OCI-LY7 (cell line): ENCODE measurements at regions not wholly inside any gene's neighbourhood (a gene's known extent, or its start where the extent isn't known, plus 50 kb on each side); places are given as distances from the start of the nearest gene placed in this dataset.

ENCODE experiments used
- BruUV-seq: library from RNA; stranded (reverse); fragments of 400-500 nt; replicated peaks from 2 replicates; lab custom pipeline; 2021; lab: Mats Ljungman, UMichigan
- CTCF ChIA-PET: fragments of 300-600 bp; sonication (Branson Sonifier 250); formaldehyde crosslinking; loops from one replicate; lab custom pipeline; 2022; ENCODE audit warnings: antibody characterized with exemption; ENCODE audit not compliant: unreplicated experiment; lab: Charles Lee
- POLR2A ChIA-PET: fragments of 300-600 bp; sonication (Branson Sonifier 250); formaldehyde crosslinking; loops from one replicate; lab custom pipeline; 2022; ENCODE audit warnings: antibody characterized with exemption; lab: Charles Lee
- DNase-seq: peaks from one replicate; pipeline ENCODE4 v3.0.0-alpha.2; 2015; ENCODE audit warnings: low spot score
- H2AFZ ChIP-seq: fragments of 200-600 bp; sonication (generic), shearing (Covaris generic); 2 replicates; pipeline ENCODE4 v1.6.1; 2014; ENCODE audit warnings: mild to moderate bottlenecking, antibody characterized with exemption, low read length, moderate library complexity
- H3K27ac ChIP-seq: fragments of 200-600 bp; sonication (generic); 2 replicates; pipeline ENCODE4 v1.5.1; 2014; ENCODE audit warnings: mixed run types, low read depth, mild to moderate bottlenecking, moderate library complexity, low read length, inconsistent platforms; ENCODE audit not compliant: poor library complexity, severe bottlenecking
- H3K36me3 ChIP-seq: fragments of 200-600 bp; sonication (generic); 2 replicates; pipeline ENCODE4 v1.6.1; 2014; ENCODE audit warnings: mild to moderate bottlenecking, antibody characterized with exemption, low read length, moderate library complexity, mixed read lengths; ENCODE audit not compliant: insufficient read depth
- H3K4me1 ChIP-seq: fragments of 200-600 bp; sonication (generic); 2 replicates; pipeline ENCODE4 v1.5.1; 2014; ENCODE audit warnings: mild to moderate bottlenecking, low read length; ENCODE audit not compliant: insufficient read depth, poor library complexity, severe bottlenecking
- H3K4me2 ChIP-seq: fragments of 200-600 bp; sonication (generic); 2 replicates; pipeline ENCODE4 v1.6.1; 2014; ENCODE audit warnings: mild to moderate bottlenecking, low read length
- H3K4me3 ChIP-seq: fragments of 200-600 bp; sonication (generic); 2 replicates; pipeline ENCODE4 v1.5.1; 2014; ENCODE audit warnings: mild to moderate bottlenecking, low read depth, low read length; ENCODE audit not compliant: poor library complexity, severe bottlenecking
- H3K79me2 ChIP-seq: fragments of 200-600 bp; sonication (generic); 2 replicates; pipeline ENCODE4 v1.6.1; 2016; ENCODE audit warnings: low read depth, mild to moderate bottlenecking, low read length, moderate library complexity, mixed read lengths; ENCODE audit not compliant: insufficient read depth
- H3K9me2 ChIP-seq: fragments of 200-600 bp; sonication (generic); 2 replicates; pipeline ENCODE4 v1.6.1; 2016; ENCODE audit warnings: mild to moderate bottlenecking, low read length, mixed read lengths; ENCODE audit not compliant: insufficient read depth
- H3K9me3 ChIP-seq: fragments of 200-600 bp; sonication (generic); 2 replicates; pipeline ENCODE4 v1.6.1; 2014; ENCODE audit warnings: mild to moderate bottlenecking, mixed run types, low read length, mixed read lengths
- H4K20me1 ChIP-seq: fragments of 200-600 bp; sonication (generic); 2 replicates; pipeline ENCODE4 v1.6.1; 2014; ENCODE audit warnings: mild to moderate bottlenecking, antibody characterized with exemption, low read length, moderate library complexity, mixed read lengths; ENCODE audit not compliant: insufficient read depth
- CTCF ChIP-seq: fragments of 200-600 bp; sonication (generic); conservative IDR thresholded peaks from 2 replicates; pipeline ENCODE4 v1.5.1; 2014; ENCODE audit warnings: mild to moderate bottlenecking, antibody characterized with exemption, low read length, moderate library complexity, mixed read lengths
- EZH2phosphoT487 ChIP-seq: fragments of 200-600 bp; sonication (generic); IDR thresholded peaks from 2 replicates; pipeline ENCODE4 v1.6.1; 2018; ENCODE audit warnings: low read depth, borderline replicate concordance, mild to moderate bottlenecking, mixed run types, antibody characterized with exemption, low read length, moderate library complexity, mixed read lengths
- intact Hi-C: fragments of 100-400 bp; cut with micrococcal nuclease; formaldehyde crosslinking; loops from one replicate; pipeline ENCODE4 v1.10.0; 2022; ENCODE audit not compliant: unreplicated experiment

- H2AFZ ChIP-seq: no peak overlapping the region
- no TSS peak for BruUV-seq
- ChIA-PET CTCF (no interaction called here), POLR2A (no interaction called here)
- H3K4me2 ChIP-seq: no peak overlapping the region
- DNase-seq: no peak
- H3K4me1 ChIP-seq: no peaks in the 10 kb centered on the region
- H3K27ac ChIP-seq: no peak overlapping the region
- H3K36me3 ChIP-seq: no peaks in the 10 kb centered on the region
- TF ChIP-seq CTCF (no peak), EZH2phosphoT487 (no peak)
- H3K4me3 ChIP-seq: no peak overlapping the region
- H3K9me2 ChIP-seq: no peaks in the 10 kb centered on the region
- intact Hi-C loops: no loop called here
- no peaks in the 10 kb centered on the region for H4K20me1 ChIP-seq
- no peaks in the 10 kb centered on the region for H3K9me3 ChIP-seq
- H3K79me2 ChIP-seq: no peaks in the 10 kb centered on the region
These were observed 867.5 kb downstream of the TSN start for GRCh38 chr2:122622934-122623333.

DNA sequence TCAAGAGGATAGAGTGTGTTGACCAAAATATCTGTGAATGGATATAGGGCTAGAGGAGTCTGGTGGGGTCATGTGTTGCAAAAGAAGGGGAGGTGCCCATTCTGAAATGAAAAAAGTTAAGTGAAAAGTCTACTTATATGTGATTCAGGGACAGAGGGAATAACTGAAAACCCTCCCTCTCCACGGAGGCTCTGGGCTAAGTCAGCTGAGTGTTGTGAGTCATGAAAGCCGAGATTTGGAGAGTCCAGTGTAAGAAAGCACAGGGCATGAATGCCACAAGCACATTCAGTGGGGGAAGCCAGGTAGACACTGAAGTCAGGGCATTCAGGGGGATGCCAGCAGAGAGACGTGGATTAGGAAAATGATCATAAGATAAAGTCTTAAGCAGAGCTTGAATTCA lies 871.9 kb downstream of the TSN start:
- Histone ChIP-seq H3K79me2 (no peaks in the 10 kb centered on the region), H3K27ac (no peak overlapping the region), H3K4me2 (no peak overlapping the region), H3K4me3 (no peak overlapping the region), H3K4me1 (no peaks in the 10 kb centered on the region), H3K9me2 (no peaks in the 10 kb centered on the region), H3K9me3 (no peaks in the 10 kb centered on the region), H2AFZ (no peak overlapping the region), H4K20me1 (no peaks in the 10 kb centered on the region), H3K36me3 (no peaks in the 10 kb centered on the region)
- no TSS peak for BruUV-seq
- no peak for DNase-seq
- CTCF ChIA-PET: no interaction called here
- intact Hi-C loops: no loop called here
- POLR2A ChIA-PET: no interaction called here
- TF ChIP-seq EZH2phosphoT487: no peak
- TF ChIP-seq CTCF: no peak

DNA sequence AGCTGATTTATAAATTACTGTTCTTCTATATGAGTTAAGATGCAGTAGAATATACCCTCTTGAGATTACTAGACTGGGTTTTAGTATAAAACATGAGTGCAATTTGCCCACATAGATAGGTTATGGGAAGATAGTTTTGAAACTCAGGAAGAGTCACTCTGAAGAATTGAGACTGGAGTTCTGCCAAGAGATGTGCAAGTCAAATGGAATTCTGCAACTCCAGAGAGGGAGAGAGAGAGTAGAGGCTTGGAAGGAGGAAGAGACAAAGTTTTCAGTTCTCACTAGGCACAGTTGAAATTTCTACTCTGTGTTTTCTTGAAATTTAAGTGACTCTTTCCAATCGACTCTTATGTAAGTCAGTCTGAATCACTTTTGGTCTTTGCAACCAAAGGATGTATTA lies 878.8 kb downstream of the TSN start:
- Histone ChIP-seq H3K9me2 (no peaks in the 10 kb centered on the region), H3K36me3 (no peaks in the 10 kb centered on the region), H3K4me3 (no peak overlapping the region), H4K20me1 (no peaks in the 10 kb centered on the region), H3K27ac (no peak overlapping the region), H3K4me2 (no peak overlapping the region), H3K4me1 (no peaks in the 10 kb centered on the region), H3K79me2 (no peaks in the 10 kb centered on the region), H3K9me3 (no peaks in the 10 kb centered on the region), H2AFZ (no peak overlapping the region)
- no TSS peak for BruUV-seq
- DNase-seq: no peak
- intact Hi-C loops: no loop called here
- TF ChIP-seq CTCF (no peak), EZH2phosphoT487 (no peak)
- CTCF ChIA-PET: no interaction called here
- POLR2A ChIA-PET: no interaction called here
